SK-N-SH treated with all-trans-retinoic acid at 6 μM for 48 hours (cell line): ENCODE measurements at regions not wholly inside any gene's neighbourhood (a gene's known extent, or its start where the extent isn't known, plus 50 kb on each side); places are given as distances from the start of the nearest gene placed in this dataset.

Experiments used
- ATAC-seq: fragments of 200-7000 bp; cut with Tn5 transposase; 3 replicates; pipeline ENCODE4 v1.9.1; 2020; ENCODE audit warnings: mild to moderate bottlenecking, moderate library complexity
- ARNTL ChIP-seq: fragments of 450-650 bp; formaldehyde crosslinking; IDR thresholded peaks from 2 replicates; pipeline ENCODE4 v1.5.0; 2020; ENCODE audit warnings: low read depth, mild to moderate bottlenecking, moderate library complexity, borderline replicate concordance
- BACH2 ChIP-seq: fragments of 250-450 bp; sonication (Bioruptor Pico); IDR thresholded peaks from 2 replicates; pipeline ENCODE4 v1.9.0; 2021; ENCODE audit warnings: mild to moderate bottlenecking, borderline replicate concordance
- CSDC2 ChIP-seq: fragments of 250-450 bp; sonication (Bioruptor Pico); IDR thresholded peaks from 2 replicates; pipeline ENCODE4 v1.5.0; 2020; ENCODE audit warnings: mild to moderate bottlenecking, moderate library complexity
- ESRRG ChIP-seq: fragments of 250-450 bp; sonication (Bioruptor Pico); IDR thresholded peaks from 2 replicates; pipeline ENCODE4 v1.6.1; 2021; ENCODE audit warnings: mild to moderate bottlenecking
- GLIS3 ChIP-seq: fragments of 250-450 bp; sonication (Bioruptor Pico); IDR thresholded peaks from 2 replicates; pipeline ENCODE4 v1.5.0; 2020; ENCODE audit warnings: mild to moderate bottlenecking, moderate library complexity
- ISL1 ChIP-seq: fragments of 250-450 bp; sonication (Bioruptor Pico); IDR thresholded peaks from 2 replicates; pipeline ENCODE4 v2.1.2; 2022; ENCODE audit warnings: mild to moderate bottlenecking, moderate library complexity
- RARB ChIP-seq: fragments of 250-450 bp; sonication (Bioruptor Pico); IDR thresholded peaks from 2 replicates; pipeline ENCODE4 v1.8.0; 2021; ENCODE audit warnings: mild to moderate bottlenecking, moderate library complexity
- SNAI2 ChIP-seq: fragments of 250-450 bp; sonication (Bioruptor Pico); IDR thresholded peaks from 2 replicates; pipeline ENCODE4 v1.5.0; 2020; ENCODE audit warnings: mild to moderate bottlenecking, moderate library complexity
- TCF4 ChIP-seq: fragments of 250-450 bp; sonication (Bioruptor Pico); IDR thresholded peaks from 2 replicates; pipeline ENCODE4 v1.8.0; 2021; ENCODE audit warnings: mild to moderate bottlenecking, moderate library complexity, borderline replicate concordance
- TOX ChIP-seq: fragments of 250-450 bp; sonication (Bioruptor Pico); IDR thresholded peaks from 2 replicates; pipeline ENCODE4 v1.8.0; 2021; ENCODE audit warnings: mild to moderate bottlenecking, moderate library complexity, borderline replicate concordance
- ZC3H10 ChIP-seq: fragments of 250-450 bp; sonication (Bioruptor Pico); IDR thresholded peaks from 2 replicates; pipeline ENCODE4 v1.5.1; 2021; ENCODE audit warnings: mild to moderate bottlenecking, moderate library complexity
- ZFP3 ChIP-seq: fragments of 250-450 bp; sonication (Bioruptor Pico); IDR thresholded peaks from 2 replicates; pipeline ENCODE4 v1.5.0; 2020; ENCODE audit warnings: mild to moderate bottlenecking, moderate library complexity
- ZFP30 ChIP-seq: fragments of 450-650 bp; formaldehyde crosslinking; IDR thresholded peaks from 2 replicates; pipeline ENCODE4 v1.5.0; 2022; ENCODE audit warnings: mild to moderate bottlenecking, moderate library complexity
- ZNF565 ChIP-seq: fragments of 450-650 bp; formaldehyde crosslinking; conservative IDR thresholded peaks from 2 replicates; pipeline ENCODE4 v1.5.0; 2020; ENCODE audit warnings: low read depth, mild to moderate bottlenecking, moderate library complexity
- ZNF70 ChIP-seq: fragments of 450-650 bp; formaldehyde crosslinking; IDR thresholded peaks from 2 replicates; pipeline ENCODE4 v1.5.0; 2020; ENCODE audit warnings: mild to moderate bottlenecking, moderate library complexity
- ZNF8 ChIP-seq: fragments of 450-650 bp; formaldehyde crosslinking; IDR thresholded peaks from 2 replicates; pipeline ENCODE4 v1.5.0; 2020; ENCODE audit warnings: mild to moderate bottlenecking, moderate library complexity
- TF ChIP-seq, protein P1 (sequence below): fragments of 250-450 bp; sonication (Bioruptor Pico); IDR thresholded peaks from 2 replicates; pipeline ENCODE4 v1.5.1; 2021; ENCODE audit warnings: mild to moderate bottlenecking, moderate library complexity
- TF ChIP-seq, protein P2 (sequence below): fragments of 250-450 bp; sonication (Bioruptor Pico); IDR thresholded peaks from 2 replicates; pipeline ENCODE4 v1.8.0; 2020; ENCODE audit warnings: mild to moderate bottlenecking, moderate library complexity, borderline replicate concordance
- TF ChIP-seq, protein P3 (sequence below): fragments of 250-450 bp; sonication (Bioruptor Pico); IDR thresholded peaks from 2 replicates; pipeline ENCODE4 v1.8.0; 2021; ENCODE audit warnings: low read depth, mild to moderate bottlenecking, moderate library complexity, borderline replicate concordance
- TF ChIP-seq, protein P4 (sequence below): fragments of 250-450 bp; sonication (Bioruptor Pico); IDR thresholded peaks from 2 replicates; pipeline ENCODE4 v1.5.0; 2020; ENCODE audit warnings: mild to moderate bottlenecking, moderate library complexity

DNA sequence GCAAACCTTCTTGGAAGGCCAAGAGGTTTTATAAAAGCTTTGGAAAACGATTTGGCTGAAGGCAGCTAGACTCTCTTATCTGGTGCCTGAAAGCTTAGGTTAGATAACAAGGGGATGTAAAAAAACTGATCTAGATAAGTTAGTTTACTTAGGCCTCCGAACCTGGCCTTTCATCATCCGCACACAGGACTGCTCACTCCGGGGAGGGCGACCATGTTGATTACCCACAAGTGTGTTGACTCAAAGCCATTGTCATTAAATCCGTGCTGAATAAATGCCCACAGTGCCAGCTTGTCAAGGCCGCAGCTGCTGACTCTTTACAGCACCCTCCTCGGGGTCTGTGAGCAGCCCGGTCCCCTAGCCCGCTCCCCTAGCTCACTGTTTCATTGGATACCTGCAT lies 112.3 kb downstream of the ZFAND4 start:
- ATAC-seq, result no peak
- TF ChIP-seq ISL1 (CRISPR knock-in tag) (no peak), ZNF565 (CRISPR knock-in tag) (no peak), ZNF8 (CRISPR knock-in tag) (no peak), RARB (CRISPR knock-in tag) (no peak), ESRRG (CRISPR knock-in tag) (no peak), ZFP30 (CRISPR knock-in tag) (no peak), BACH2 (no peak), ARNTL (no peak), CSDC2 (CRISPR knock-in tag) (no peak), GLIS3 (CRISPR knock-in tag) (no peak), ZNF70 (CRISPR knock-in tag) (no peak)
- TF ChIP-seq, protein P1, sequence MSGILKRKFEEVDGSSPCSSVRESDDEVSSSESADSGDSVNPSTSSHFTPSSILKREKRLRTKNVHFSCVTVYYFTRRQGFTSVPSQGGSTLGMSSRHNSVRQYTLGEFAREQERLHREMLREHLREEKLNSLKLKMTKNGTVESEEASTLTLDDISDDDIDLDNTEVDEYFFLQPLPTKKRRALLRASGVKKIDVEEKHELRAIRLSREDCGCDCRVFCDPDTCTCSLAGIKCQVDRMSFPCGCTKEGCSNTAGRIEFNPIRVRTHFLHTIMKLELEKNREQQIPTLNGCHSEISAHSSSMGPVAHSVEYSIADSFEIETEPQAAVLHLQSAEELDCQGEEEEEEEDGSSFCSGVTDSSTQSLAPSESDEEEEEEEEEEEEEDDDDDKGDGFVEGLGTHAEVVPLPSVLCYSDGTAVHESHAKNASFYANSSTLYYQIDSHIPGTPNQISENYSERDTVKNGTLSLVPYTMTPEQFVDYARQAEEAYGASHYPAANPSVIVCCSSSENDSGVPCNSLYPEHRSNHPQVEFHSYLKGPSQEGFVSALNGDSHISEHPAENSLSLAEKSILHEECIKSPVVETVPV (CRISPR knock-in tag), result no peak
- TF ChIP-seq, protein P2, sequence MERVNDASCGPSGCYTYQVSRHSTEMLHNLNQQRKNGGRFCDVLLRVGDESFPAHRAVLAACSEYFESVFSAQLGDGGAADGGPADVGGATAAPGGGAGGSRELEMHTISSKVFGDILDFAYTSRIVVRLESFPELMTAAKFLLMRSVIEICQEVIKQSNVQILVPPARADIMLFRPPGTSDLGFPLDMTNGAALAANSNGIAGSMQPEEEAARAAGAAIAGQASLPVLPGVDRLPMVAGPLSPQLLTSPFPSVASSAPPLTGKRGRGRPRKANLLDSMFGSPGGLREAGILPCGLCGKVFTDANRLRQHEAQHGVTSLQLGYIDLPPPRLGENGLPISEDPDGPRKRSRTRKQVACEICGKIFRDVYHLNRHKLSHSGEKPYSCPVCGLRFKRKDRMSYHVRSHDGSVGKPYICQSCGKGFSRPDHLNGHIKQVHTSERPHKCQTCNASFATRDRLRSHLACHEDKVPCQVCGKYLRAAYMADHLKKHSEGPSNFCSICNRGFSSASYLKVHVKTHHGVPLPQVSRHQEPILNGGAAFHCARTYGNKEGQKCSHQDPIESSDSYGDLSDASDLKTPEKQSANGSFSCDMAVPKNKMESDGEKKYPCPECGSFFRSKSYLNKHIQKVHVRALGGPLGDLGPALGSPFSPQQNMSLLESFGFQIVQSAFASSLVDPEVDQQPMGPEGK (CRISPR knock-in tag), result no peak
- TF ChIP-seq, protein P3, sequence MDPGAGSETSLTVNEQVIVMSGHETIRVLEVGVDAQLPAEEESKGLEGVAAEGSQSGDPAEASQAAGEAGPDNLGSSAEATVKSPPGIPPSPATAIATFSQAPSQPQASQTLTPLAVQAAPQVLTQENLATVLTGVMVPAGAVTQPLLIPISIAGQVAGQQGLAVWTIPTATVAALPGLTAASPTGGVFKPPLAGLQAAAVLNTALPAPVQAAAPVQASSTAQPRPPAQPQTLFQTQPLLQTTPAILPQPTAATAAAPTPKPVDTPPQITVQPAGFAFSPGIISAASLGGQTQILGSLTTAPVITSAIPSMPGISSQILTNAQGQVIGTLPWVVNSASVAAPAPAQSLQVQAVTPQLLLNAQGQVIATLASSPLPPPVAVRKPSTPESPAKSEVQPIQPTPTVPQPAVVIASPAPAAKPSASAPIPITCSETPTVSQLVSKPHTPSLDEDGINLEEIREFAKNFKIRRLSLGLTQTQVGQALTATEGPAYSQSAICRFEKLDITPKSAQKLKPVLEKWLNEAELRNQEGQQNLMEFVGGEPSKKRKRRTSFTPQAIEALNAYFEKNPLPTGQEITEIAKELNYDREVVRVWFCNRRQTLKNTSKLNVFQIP (CRISPR knock-in tag), result no peak

DNA sequence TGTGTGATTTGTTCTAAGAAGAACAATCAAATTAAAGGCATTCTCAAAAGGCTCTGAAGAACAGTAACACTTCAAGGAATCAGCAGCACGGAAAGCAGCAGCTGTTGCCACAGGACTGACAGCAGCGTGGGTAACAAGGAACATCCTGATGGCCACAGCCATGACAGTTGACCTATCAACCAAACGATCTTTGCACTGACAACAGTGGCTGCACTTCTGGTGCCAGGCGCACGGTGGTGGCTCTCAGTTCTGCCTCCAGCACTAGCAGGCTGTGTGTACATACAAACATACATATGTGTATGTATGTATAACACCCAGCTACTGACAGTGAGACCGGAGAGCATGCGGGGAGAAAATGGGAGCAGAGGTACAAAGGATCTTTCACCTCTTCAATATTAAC lies 114.1 kb downstream of the ZFAND4 start:
- ATAC-seq, result no peak

DNA sequence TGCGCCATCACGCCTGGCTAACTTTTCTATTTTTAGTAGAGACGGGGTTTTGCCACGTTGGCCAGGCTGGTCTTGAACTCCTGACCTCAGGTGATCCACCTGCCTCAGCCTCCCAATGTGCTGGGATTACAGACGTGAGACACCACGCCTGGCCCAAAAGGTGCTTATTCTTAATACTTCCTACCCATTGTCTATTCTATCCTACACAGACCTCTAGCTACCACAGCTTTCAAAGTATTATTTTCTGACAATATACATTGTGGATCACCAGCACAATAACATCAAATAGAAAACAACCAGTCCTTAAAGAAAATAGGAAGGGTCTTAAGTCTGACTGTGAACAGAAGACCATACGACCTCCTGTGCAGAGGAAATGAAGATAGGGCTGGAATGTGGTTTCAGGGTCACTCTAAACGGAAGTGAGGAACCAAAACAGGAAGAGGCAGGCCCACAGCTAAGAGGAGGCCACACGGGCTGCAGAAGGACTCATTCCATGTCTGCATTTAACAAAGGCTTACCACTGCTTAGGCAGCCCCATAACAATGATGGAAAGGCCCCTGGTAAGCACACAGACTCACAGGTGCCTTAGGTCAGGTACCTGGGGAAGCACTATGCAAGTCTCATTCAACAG lies 115.2 kb downstream of the ZFAND4 start:
- ATAC-seq, result no peak
- no peak for TF ChIP-seq ESRRG (CRISPR knock-in tag)
- no peak for TF ChIP-seq SNAI2 (CRISPR knock-in tag)
- TF ChIP-seq ZNF8 (CRISPR knock-in tag), result no peak
- no peak for TF ChIP-seq TOX
- TF ChIP-seq ZFP3 (CRISPR knock-in tag), result no peak
- no peak for TF ChIP-seq ZC3H10 (CRISPR knock-in tag)
- TF ChIP-seq ZNF565 (CRISPR knock-in tag), result no peak
- TF ChIP-seq, protein P3 (CRISPR knock-in tag), result no peak
- TF ChIP-seq ARNTL, result no peak
- no peak for TF ChIP-seq ZNF70 (CRISPR knock-in tag)
- TF ChIP-seq, protein P1 (CRISPR knock-in tag), result no peak

More for the DNA sequence above, 114.1 kb downstream of the ZFAND4 start:
- TF ChIP-seq, protein P4, sequence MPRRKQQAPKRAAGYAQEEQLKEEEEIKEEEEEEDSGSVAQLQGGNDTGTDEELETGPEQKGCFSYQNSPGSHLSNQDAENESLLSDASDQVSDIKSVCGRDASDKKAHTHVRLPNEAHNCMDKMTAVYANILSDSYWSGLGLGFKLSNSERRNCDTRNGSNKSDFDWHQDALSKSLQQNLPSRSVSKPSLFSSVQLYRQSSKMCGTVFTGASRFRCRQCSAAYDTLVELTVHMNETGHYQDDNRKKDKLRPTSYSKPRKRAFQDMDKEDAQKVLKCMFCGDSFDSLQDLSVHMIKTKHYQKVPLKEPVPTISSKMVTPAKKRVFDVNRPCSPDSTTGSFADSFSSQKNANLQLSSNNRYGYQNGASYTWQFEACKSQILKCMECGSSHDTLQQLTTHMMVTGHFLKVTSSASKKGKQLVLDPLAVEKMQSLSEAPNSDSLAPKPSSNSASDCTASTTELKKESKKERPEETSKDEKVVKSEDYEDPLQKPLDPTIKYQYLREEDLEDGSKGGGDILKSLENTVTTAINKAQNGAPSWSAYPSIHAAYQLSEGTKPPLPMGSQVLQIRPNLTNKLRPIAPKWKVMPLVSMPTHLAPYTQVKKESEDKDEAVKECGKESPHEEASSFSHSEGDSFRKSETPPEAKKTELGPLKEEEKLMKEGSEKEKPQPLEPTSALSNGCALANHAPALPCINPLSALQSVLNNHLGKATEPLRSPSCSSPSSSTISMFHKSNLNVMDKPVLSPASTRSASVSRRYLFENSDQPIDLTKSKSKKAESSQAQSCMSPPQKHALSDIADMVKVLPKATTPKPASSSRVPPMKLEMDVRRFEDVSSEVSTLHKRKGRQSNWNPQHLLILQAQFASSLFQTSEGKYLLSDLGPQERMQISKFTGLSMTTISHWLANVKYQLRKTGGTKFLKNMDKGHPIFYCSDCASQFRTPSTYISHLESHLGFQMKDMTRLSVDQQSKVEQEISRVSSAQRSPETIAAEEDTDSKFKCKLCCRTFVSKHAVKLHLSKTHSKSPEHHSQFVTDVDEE (CRISPR knock-in tag), result no peak
- TF ChIP-seq ISL1 (CRISPR knock-in tag) (no peak), ZC3H10 (CRISPR knock-in tag) (no peak), GLIS3 (CRISPR knock-in tag) (no peak), TCF4 (CRISPR knock-in tag) (no peak), CSDC2 (CRISPR knock-in tag) (no peak), ZFP30 (CRISPR knock-in tag) (no peak)
- TF ChIP-seq, protein P1 (CRISPR knock-in tag), result no peak
